Kidney epithelial cell (primary cell): ENCODE measurements at regions not wholly inside any gene's neighbourhood (a gene's known extent, or its start where the extent isn't known, plus 50 kb on each side); places are given as distances from the start of the nearest gene placed in this dataset.
"Not testable (repeated sequence)": the region's sequence is repeated elsewhere in the genome, so short reads cannot be mapped to it uniquely, and the experiment has no call there.

Experiments used
- DNase-seq: peaks from one replicate; pipeline ENCODE4 v3.0.0-alpha.2; 2010; ENCODE audit warnings: low read depth
- H3K27me3 ChIP-seq: 2 replicates; pipeline ENCODE4 v1.6.0; 2011; ENCODE audit warnings: low read length; ENCODE audit not compliant: control insufficient read depth, insufficient read depth
- H3K36me3 ChIP-seq: 2 replicates; pipeline ENCODE4 v1.5.1; 2011; ENCODE audit warnings: low read length; ENCODE audit not compliant: control insufficient read depth, insufficient read depth
- H3K4me3 ChIP-seq: 2 replicates; pipeline ENCODE4 v1.5.1; 2011; ENCODE audit warnings: low read depth, mild to moderate bottlenecking, control low read depth, low read length
- CTCF ChIP-seq: IDR thresholded peaks from 2 replicates; pipeline ENCODE4 v1.5.1; 2011; ENCODE audit warnings: mild to moderate bottlenecking, moderate library complexity, low read length, control low read depth, inconsistent platforms; ENCODE audit not compliant: insufficient read depth, poor library complexity, severe bottlenecking

- TF ChIP-seq CTCF = no peak
- Histone ChIP-seq H3K36me3 (no peaks in the 10 kb centered on the region), H3K4me3 (no peak overlapping the region), H3K27me3 (no peaks in the 10 kb centered on the region)
- peak; percentile 18 for DNase-seq
Observed at GRCh38 chr5:27093279-27093678, 54.9 kb upstream of the CDH9 start.

- no peak for DNase-seq
- Histone ChIP-seq H3K27me3 (no peaks in the 10 kb centered on the region), H3K36me3 (no peaks in the 10 kb centered on the region), H3K4me3 (no peak overlapping the region)
- no peak for TF ChIP-seq CTCF
Observed at GRCh38 chr5:27091858-27092257, 53.5 kb upstream of the CDH9 start.

GRCh38 chr5:27088822-27089221 lies 50.4 kb upstream of the CDH9 start:
- not testable (repeated sequence) for H3K27me3 ChIP-seq, H3K36me3 ChIP-seq, DNase-seq, H3K4me3 ChIP-seq
